ENCODE measurements at regions not wholly inside any gene's neighbourhood (a gene's known extent, or its start where the extent isn't known, plus 50 kb on each side); places are given as distances from the start of the nearest gene placed in this dataset.

GRCh38 chr12:125530201-125530600 lies 465.0 kb downstream of the AACS start:
- Histone ChIP-seq H3K4me1 (replicated peaks; ENCODE audit: insufficient read depth) (no peaks in the 10 kb centered on the region), H3K4me2 (no peak overlapping the region), H2AFZ (no peak overlapping the region), H4K20me1 (ENCODE audit: insufficient read depth) (no peaks in the 10 kb centered on the region), H3K79me2 (ENCODE audit: low read depth) (no peaks in the 10 kb centered on the region), H3F3A (ENCODE audit: insufficient read depth, low read depth) (no peaks in the 10 kb centered on the region), H3K27ac (no peak overlapping the region), H3K36me3 (ENCODE audit: low read depth) (no peaks in the 10 kb centered on the region), H3K9me2 (ENCODE audit: insufficient read depth) (no peaks in the 10 kb centered on the region), H3K27me3 (ENCODE audit: insufficient read depth, low read depth) (peaks cover 30% of the 10 kb centered on the region), H3K9me3 (ENCODE audit: insufficient read depth, low read depth) (no peaks in the 10 kb centered on the region), H3K4me3 (no peak overlapping the region)
- no TSS peak for BruUV-seq (replicated peaks)
- ChIA-PET CTCF (no interaction called here), POLR2A (ENCODE audit: unreplicated experiment) (no interaction called here)
- TF ChIP-seq EZH2 (IDR thresholded peaks at IDR 0.05; ENCODE audit: low read depth) = no peak
- TF ChIP-seq, protein P1, sequence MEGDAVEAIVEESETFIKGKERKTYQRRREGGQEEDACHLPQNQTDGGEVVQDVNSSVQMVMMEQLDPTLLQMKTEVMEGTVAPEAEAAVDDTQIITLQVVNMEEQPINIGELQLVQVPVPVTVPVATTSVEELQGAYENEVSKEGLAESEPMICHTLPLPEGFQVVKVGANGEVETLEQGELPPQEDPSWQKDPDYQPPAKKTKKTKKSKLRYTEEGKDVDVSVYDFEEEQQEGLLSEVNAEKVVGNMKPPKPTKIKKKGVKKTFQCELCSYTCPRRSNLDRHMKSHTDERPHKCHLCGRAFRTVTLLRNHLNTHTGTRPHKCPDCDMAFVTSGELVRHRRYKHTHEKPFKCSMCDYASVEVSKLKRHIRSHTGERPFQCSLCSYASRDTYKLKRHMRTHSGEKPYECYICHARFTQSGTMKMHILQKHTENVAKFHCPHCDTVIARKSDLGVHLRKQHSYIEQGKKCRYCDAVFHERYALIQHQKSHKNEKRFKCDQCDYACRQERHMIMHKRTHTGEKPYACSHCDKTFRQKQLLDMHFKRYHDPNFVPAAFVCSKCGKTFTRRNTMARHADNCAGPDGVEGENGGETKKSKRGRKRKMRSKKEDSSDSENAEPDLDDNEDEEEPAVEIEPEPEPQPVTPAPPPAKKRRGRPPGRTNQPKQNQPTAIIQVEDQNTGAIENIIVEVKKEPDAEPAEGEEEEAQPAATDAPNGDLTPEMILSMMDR (conservative IDR thresholded peaks at IDR 0.05) = no peak
- DNase-seq = no peak
- intact Hi-C loops (cut with micrococcal nuclease; ENCODE audit: unreplicated experiment) = no loop called here

DNA sequence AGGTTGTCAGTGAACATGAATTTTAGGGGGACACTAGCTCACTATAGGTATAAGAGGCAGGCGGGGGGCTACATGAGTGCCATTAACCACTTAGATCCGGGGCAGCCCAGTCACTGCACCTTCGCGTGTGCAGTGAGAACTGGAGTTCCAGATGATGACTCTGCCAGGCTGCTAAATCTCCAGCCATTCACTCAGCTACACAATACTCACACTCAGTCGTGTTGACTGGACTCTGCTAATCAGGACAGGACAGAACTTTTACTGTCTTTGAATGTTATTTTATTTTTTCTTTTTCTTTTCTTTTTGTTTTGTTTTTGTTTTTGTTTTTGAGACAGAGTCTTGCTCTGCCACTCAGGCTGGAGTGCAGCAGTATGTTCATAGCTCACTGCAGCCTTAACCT lies 465.6 kb downstream of the AACS start:
- Histone ChIP-seq H3K27me3 (ENCODE audit: insufficient read depth, low read depth) (peaks cover 30% of the 10 kb centered on the region), H3K79me2 (ENCODE audit: low read depth) (no peaks in the 10 kb centered on the region), H3K27ac (no peak overlapping the region), H3K4me2 (no peak overlapping the region), H3K36me3 (ENCODE audit: low read depth) (no peaks in the 10 kb centered on the region), H3F3A (ENCODE audit: insufficient read depth, low read depth) (no peaks in the 10 kb centered on the region), H3K4me1 (replicated peaks; ENCODE audit: insufficient read depth) (no peaks in the 10 kb centered on the region), H3K9me2 (ENCODE audit: insufficient read depth) (no peaks in the 10 kb centered on the region), H4K20me1 (ENCODE audit: insufficient read depth) (no peaks in the 10 kb centered on the region), H3K9me3 (ENCODE audit: insufficient read depth, low read depth) (no peaks in the 10 kb centered on the region), H2AFZ (no peak overlapping the region), H3K4me3 (no peak overlapping the region)
- DNase-seq = no peak
- POLR2A ChIA-PET (ENCODE audit: unreplicated experiment) = no interaction called here
- CTCF ChIA-PET = no interaction called here
- BruUV-seq (replicated peaks) = no TSS peak
- TF ChIP-seq EZH2 (IDR thresholded peaks at IDR 0.05; ENCODE audit: low read depth) = no peak
- TF ChIP-seq, protein P1 (conservative IDR thresholded peaks at IDR 0.05) = no peak
- intact Hi-C loops (cut with micrococcal nuclease; ENCODE audit: unreplicated experiment) = no loop called here

GRCh38 chr12:125531574-125531973 lies 466.3 kb downstream of the AACS start:
- no peak for DNase-seq
- no peaks in the 10 kb centered on the region for H3K36me3 ChIP-seq (ENCODE audit: low read depth)
- no peak overlapping the region for H3K27ac ChIP-seq
- intact Hi-C loops (cut with micrococcal nuclease; ENCODE audit: unreplicated experiment) = no loop called here
- no peak overlapping the region for H2AFZ ChIP-seq
- H3K9me3 ChIP-seq (ENCODE audit: insufficient read depth, low read depth) = no peaks in the 10 kb centered on the region
- POLR2A ChIA-PET (ENCODE audit: unreplicated experiment) = no interaction called here
- H3K4me2 ChIP-seq = no peak overlapping the region
- H4K20me1 ChIP-seq (ENCODE audit: insufficient read depth) = no peaks in the 10 kb centered on the region
- no peak overlapping the region for H3K4me3 ChIP-seq
- no peaks in the 10 kb centered on the region for H3K4me1 ChIP-seq (replicated peaks; ENCODE audit: insufficient read depth)
- CTCF ChIA-PET = no interaction called here
- BruUV-seq (replicated peaks) = no TSS peak
- no peaks in the 10 kb centered on the region for H3K79me2 ChIP-seq (ENCODE audit: low read depth)
- TF ChIP-seq, protein P1 (conservative IDR thresholded peaks at IDR 0.05) = no peak
- no peak for TF ChIP-seq EZH2 (IDR thresholded peaks at IDR 0.05; ENCODE audit: low read depth)
- no peaks in the 10 kb centered on the region for H3F3A ChIP-seq (ENCODE audit: insufficient read depth, low read depth)
- H3K27me3 ChIP-seq (ENCODE audit: insufficient read depth, low read depth) = peaks cover 30% of the 10 kb centered on the region
- H3K9me2 ChIP-seq (ENCODE audit: insufficient read depth) = no peaks in the 10 kb centered on the region
